ENCODE measurements at regions not wholly inside any gene's neighbourhood (a gene's known extent, or its start where the extent isn't known, plus 50 kb on each side); places are given as distances from the start of the nearest gene placed in this dataset.

DNA sequence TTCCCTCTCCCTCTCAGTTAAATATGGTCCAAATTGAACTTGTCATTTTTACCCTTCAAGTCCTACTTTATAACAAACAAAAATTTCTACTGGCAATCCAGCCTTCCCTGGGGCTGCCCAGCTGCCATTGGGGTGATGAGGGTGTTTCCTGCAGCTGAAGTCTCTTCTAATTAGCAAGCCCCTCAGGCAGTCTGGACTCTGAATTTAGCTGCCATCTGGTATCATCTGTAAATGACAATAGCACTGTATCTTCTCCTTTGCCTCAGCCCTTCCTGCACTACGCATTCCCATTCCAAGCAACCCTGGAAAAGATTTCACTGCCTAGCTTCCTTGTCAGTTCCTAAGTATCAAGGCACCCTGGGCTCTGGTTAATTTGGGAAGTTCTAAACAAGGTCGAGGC is 331.1 kb upstream of the KLF12 start:
- in situ Hi-C loops (cut with HindIII; ENCODE audit: extremely low pct_ligation_motif_present, low pct_unique_long_range_greater_than_20kb) (no loop called here), intact Hi-C loops (cut with micrococcal nuclease; ENCODE audit: unreplicated experiment) (no loop called here)
- Histone ChIP-seq H3K36me3 (replicated peaks in 1 of 2; ENCODE audit: control insufficient read depth in 1 of 2, insufficient read depth in 2 of 2, low read length in 2 of 2) (no peaks in the 10 kb centered on the region), H3K27ac (ENCODE audit: extremely low read length, insufficient read depth, low read length) (no peak overlapping the region), H3K9me3 (ENCODE audit: low read length) (no peaks in the 10 kb centered on the region), H3K79me2 (ENCODE audit: insufficient read depth, low read length) (no peaks in the 10 kb centered on the region), H3K4me1 (ENCODE audit: insufficient read depth, low read length) (no peaks in the 10 kb centered on the region), H3K4me3 (replicated peaks in 1 of 3; ENCODE audit: insufficient read depth in 1 of 3, low read depth in 2 of 3, low read length in 3 of 3) (no peak overlapping the region), H4K20me1 (ENCODE audit: insufficient read depth, low read length) (no peaks in the 10 kb centered on the region), H3K4me2 (ENCODE audit: low read depth, low read length) (no peak overlapping the region), H2AFZ (ENCODE audit: low read length) (no peak overlapping the region), H3K27me3 (ENCODE audit: control insufficient read depth in 1 of 2, insufficient read depth in 2 of 2, low read length in 2 of 2) (no peaks in the 10 kb centered on the region), H3K9ac (ENCODE audit: insufficient read depth, low read depth, low read length) (no peak overlapping the region)
- POLR2A ChIA-PET = no interaction called here
- no peak for TF ChIP-seq ZNF775 (CRISPR knock-in tag; IDR thresholded peaks at IDR 0.05; ENCODE audit: borderline replicate concordance)
- TF ChIP-seq, protein P1, sequence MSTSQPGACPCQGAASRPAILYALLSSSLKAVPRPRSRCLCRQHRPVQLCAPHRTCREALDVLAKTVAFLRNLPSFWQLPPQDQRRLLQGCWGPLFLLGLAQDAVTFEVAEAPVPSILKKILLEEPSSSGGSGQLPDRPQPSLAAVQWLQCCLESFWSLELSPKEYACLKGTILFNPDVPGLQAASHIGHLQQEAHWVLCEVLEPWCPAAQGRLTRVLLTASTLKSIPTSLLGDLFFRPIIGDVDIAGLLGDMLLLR (CRISPR knock-in tag; IDR thresholded peaks at IDR 0.05) = no peak
- no peak for TF ChIP-seq HNF4G (IDR thresholded peaks at IDR 0.05; ENCODE audit: borderline replicate concordance, low read depth, low read length)
- TF ChIP-seq HNF4G (CRISPR knock-in tag; IDR thresholded peaks at IDR 0.05; ENCODE audit: borderline replicate concordance, low read depth) = no peak
- no TSS peak for BruUV-seq (replicated peaks)
- DNase-seq (ENCODE audit: low spot score) (no peak), ATAC-seq (no peak), FAIRE-seq (no peak)
- WGBS (ENCODE audit: low lambda C conversion rate) = 43% methylated on average over 1 of the region's 2 CpGs
- CTCF ChIA-PET (ENCODE audit: low intra/inter-chr PET ratio, low total read pairs) = no interaction called here

DNA sequence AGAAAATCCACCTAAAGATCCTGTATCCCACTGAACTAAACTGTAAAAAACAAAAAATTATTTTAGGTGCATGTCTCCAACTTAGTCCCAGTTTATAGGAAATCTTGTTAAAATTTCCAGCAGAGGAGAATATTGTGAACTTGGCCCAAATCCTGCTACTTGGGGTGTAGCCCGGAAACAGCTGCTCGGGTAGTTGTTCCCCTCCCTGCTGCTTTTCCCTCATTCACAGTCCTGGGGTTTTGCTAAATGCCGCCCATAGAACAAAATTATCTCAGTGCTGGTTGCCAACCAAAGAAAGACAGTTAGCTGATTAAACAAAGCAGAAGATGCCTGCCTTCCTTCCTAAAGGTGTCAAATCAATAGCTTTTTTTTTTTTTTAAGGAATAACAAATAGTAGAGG is 330.5 kb upstream of the KLF12 start:
- H4K20me1 ChIP-seq (ENCODE audit: insufficient read depth, low read length) = no peaks in the 10 kb centered on the region
- intact Hi-C loops (cut with micrococcal nuclease; ENCODE audit: unreplicated experiment) (no loop called here), in situ Hi-C loops (cut with HindIII; ENCODE audit: extremely low pct_ligation_motif_present, low pct_unique_long_range_greater_than_20kb) (no loop called here)
- ATAC-seq (no peak), DNase-seq (ENCODE audit: low spot score) (no peak), FAIRE-seq (no peak)
- POLR2A ChIA-PET = no interaction called here
- H3K4me3 ChIP-seq (replicated peaks in 1 of 3; ENCODE audit: insufficient read depth in 1 of 3, low read depth in 2 of 3, low read length in 3 of 3) = no peak overlapping the region
- no peaks in the 10 kb centered on the region for H3K79me2 ChIP-seq (ENCODE audit: insufficient read depth, low read length)
- no peak overlapping the region for H2AFZ ChIP-seq (ENCODE audit: low read length)
- WGBS (ENCODE audit: low lambda C conversion rate) = 13% methylated on average over 3 of the region's 3 CpGs
- no TSS peak for BruUV-seq (replicated peaks)
- TF ChIP-seq ZNF619 (CRISPR knock-in tag; IDR thresholded peaks at IDR 0.05) (no peak), FOXP1 (IDR thresholded peaks at IDR 0.05) (no peak), FOXP1 (CRISPR knock-in tag; IDR thresholded peaks at IDR 0.05) (no peak), ZNF616 (CRISPR knock-in tag; IDR thresholded peaks at IDR 0.05; ENCODE audit: low read depth) (no peak), ZNF160 (CRISPR knock-in tag; IDR thresholded peaks at IDR 0.05) (no peak), HMGA1 (CRISPR knock-in tag; conservative IDR thresholded peaks at IDR 0.05) (no peak), ZNF383 (CRISPR knock-in tag; IDR thresholded peaks at IDR 0.05; ENCODE audit: borderline replicate concordance) (no peak)
- no peaks in the 10 kb centered on the region for H3K36me3 ChIP-seq (replicated peaks in 1 of 2; ENCODE audit: control insufficient read depth in 1 of 2, insufficient read depth in 2 of 2, low read length in 2 of 2)
- CTCF ChIA-PET (ENCODE audit: low intra/inter-chr PET ratio, low total read pairs) = no interaction called here
- no peaks in the 10 kb centered on the region for H3K27me3 ChIP-seq (ENCODE audit: control insufficient read depth in 1 of 2, insufficient read depth in 2 of 2, low read length in 2 of 2)
- no peaks in the 10 kb centered on the region for H3K9me3 ChIP-seq (ENCODE audit: low read length)
- H3K4me2 ChIP-seq (ENCODE audit: low read depth, low read length) = no peak overlapping the region
- H3K9ac ChIP-seq (ENCODE audit: insufficient read depth, low read depth, low read length) = no peak overlapping the region
- H3K4me1 ChIP-seq (ENCODE audit: insufficient read depth, low read length) = no peaks in the 10 kb centered on the region
- no peak overlapping the region for H3K27ac ChIP-seq (ENCODE audit: extremely low read length, insufficient read depth, low read length)
